Stimulated activated CD4-positive, alpha-beta T cell treated with anti-CD3 and anti-CD28 coated beads, Interleukin-12 subunit alpha, Interleukin-12 subunit beta, amount 100 ng/mL, for 4 hours (primary cell): ENCODE measurements at regions not wholly inside any gene's neighbourhood (a gene's known extent, or its start where the extent isn't known, plus 50 kb on each side); places are given as distances from the start of the nearest gene placed in this dataset.
"Not testable (repeated sequence)": the region's sequence is repeated elsewhere in the genome, so short reads cannot be mapped to it uniquely, and the experiment has no call there.

Experiments
- DNase-seq: peaks from one replicate; pipeline ENCODE4 v3.0.0-alpha.2; 2020

- DNase-seq = not testable (repeated sequence)
Observed at GRCh38 chr2:91422102-91422501, 2730.6 kb downstream of the RPIA start.

GRCh38 chr2:91427148-91427547 is 2735.7 kb downstream of the RPIA start:
- DNase-seq = not testable (repeated sequence)

GRCh38 chr2:91441932-91442245 is 2750.4 kb downstream of the RPIA start:
- DNase-seq = not testable (repeated sequence)

- DNase-seq = peak; percentile 8
Observed at GRCh38 chr2:91442246-91442905, 2750.9 kb downstream of the RPIA start.

GRCh38 chr2:91442906-91443729 is 2751.6 kb downstream of the RPIA start:
- not testable (repeated sequence) for DNase-seq

- DNase-seq = not testable (repeated sequence)
Observed at GRCh38 chr2:91443730-91444115, 2752.2 kb downstream of the RPIA start.

GRCh38 chr2:91445705-91446104 is 2754.2 kb downstream of the RPIA start:
- not testable (repeated sequence) for DNase-seq

- DNase-seq = not testable (repeated sequence)
Observed at GRCh38 chr2:91446489-91446888, 2755.0 kb downstream of the RPIA start.

- not testable (repeated sequence) for DNase-seq
Observed at GRCh38 chr2:91446915-91447314, 2755.4 kb downstream of the RPIA start.

GRCh38 chr2:91447508-91447907 is 2756.0 kb downstream of the RPIA start:
- not testable (repeated sequence) for DNase-seq

- DNase-seq = not testable (repeated sequence)
Observed at GRCh38 chr2:91462292-91462691, 2770.8 kb downstream of the RPIA start.

GRCh38 chr2:91463007-91463406 is 2771.5 kb downstream of the RPIA start:
- not testable (repeated sequence) for DNase-seq

GRCh38 chr2:91466780-91467363 is 2775.4 kb downstream of the RPIA start:
- DNase-seq = not testable (repeated sequence)

- not testable (repeated sequence) for DNase-seq
Observed at GRCh38 chr2:91476244-91476935, 2784.9 kb downstream of the RPIA start.

- not testable (repeated sequence) for DNase-seq
Observed at GRCh38 chr2:91476936-91477246, 2785.4 kb downstream of the RPIA start.

- DNase-seq = not testable (repeated sequence)
Observed at GRCh38 chr2:91477291-91477690, 2785.8 kb downstream of the RPIA start.

- DNase-seq = peak; percentile 17
Observed at GRCh38 chr2:91477731-91478672, 2786.5 kb downstream of the RPIA start.

GRCh38 chr2:91478851-91479718 is 2787.6 kb downstream of the RPIA start:
- not testable (repeated sequence) for DNase-seq

GRCh38 chr2:91485226-91485625 is 2793.8 kb downstream of the RPIA start:
- not testable (repeated sequence) for DNase-seq

- not testable (repeated sequence) for DNase-seq
Observed at GRCh38 chr2:91497129-91498064, 2805.9 kb downstream of the RPIA start.
